SW 1271 (cell line): ENCODE measurements at regions not wholly inside any gene's neighbourhood (a gene's known extent, or its start where the extent isn't known, plus 50 kb on each side); places are given as distances from the start of the nearest gene placed in this dataset.
"Not testable (repeated sequence)": the region's sequence is repeated elsewhere in the genome, so short reads cannot be mapped to it uniquely, and the experiment has no call there.

ENCODE experiments used
- DNase-seq, 2 experiments: peaks; one replicate each; lab custom pipeline; 2025; lab: John Stamatoyannopoulos, UW

DNA sequence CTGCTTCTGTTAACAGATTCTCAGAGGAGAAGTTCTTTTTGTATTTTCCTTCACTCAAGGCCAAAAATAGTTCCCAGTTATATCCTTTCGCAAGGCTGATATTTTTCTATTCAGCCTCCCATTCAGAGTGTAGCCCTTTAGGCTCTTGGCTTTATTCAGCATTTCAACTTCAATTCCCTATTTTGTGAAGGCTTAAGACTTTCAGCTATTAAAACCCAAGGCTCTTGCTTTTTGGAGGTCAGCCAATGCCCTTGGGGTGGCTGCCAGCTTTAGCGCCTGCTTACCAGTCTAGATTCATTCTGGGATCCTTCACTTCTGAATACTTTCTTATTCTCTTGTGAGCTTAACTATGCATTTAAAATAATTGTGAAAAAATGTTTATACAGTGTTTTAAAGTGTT, 57.3 kb upstream of the ADGRA3 start:
- no peak for DNase-seq

DNA sequence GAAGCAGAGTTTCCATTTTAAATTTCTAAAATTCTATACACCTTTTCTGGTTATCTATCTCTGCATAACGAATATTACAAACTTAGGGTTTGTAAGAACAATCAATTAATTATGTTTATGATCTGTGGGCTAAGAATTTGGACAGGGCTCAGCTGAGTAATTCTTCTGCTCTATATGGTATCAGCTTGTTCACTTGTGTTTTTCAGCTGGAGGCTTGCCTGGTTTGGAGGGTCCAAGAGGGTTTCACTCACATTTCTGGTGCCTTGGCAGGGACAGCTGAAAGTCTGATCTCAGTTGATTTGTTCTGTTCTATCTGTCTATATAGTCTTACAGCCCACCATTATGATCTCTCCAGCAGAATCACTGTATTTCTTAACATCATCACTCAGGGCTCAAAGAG, 57.8 kb upstream of the ADGRA3 start:
- DNase-seq: no peak

DNA sequence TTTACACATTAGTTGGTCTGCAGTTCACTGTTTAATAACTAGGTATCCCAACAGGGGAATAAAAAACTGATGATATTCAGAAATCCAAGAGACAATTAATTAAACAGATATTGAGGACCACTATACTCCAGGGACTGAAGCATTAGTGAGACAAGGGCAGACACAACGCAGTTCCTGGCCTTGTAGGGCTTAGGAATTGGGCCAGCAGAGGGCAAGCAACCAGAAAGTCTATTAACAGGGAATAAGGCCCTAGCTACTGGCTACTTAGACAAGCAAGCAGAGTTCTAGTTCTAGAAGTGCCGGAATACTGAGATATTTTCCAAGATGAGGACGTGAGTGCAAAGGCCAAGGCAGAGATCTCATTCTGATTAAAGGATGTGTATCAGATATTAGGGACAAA, 58.6 kb upstream of the ADGRA3 start:
- DNase-seq: no peak

DNA sequence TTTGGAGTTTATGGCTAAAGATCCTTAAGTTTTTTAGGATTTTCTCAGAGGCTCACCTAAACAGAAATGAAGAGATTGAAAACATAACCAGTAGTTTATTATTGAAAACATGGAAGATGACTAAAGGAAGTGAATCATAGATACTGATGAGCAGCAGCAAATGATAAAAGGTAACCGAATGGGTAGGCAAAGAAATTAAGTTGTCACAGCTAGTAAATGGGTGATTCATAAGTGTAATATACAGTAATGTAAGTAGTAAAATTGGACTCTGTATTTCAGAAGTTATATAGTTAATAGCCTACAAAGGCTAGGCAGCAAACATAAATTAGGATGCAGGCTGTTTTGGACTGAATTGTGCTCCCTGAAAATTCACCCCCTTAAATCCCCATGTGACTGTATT, 59.0 kb upstream of the ADGRA3 start:
- DNase-seq: no peak

DNA sequence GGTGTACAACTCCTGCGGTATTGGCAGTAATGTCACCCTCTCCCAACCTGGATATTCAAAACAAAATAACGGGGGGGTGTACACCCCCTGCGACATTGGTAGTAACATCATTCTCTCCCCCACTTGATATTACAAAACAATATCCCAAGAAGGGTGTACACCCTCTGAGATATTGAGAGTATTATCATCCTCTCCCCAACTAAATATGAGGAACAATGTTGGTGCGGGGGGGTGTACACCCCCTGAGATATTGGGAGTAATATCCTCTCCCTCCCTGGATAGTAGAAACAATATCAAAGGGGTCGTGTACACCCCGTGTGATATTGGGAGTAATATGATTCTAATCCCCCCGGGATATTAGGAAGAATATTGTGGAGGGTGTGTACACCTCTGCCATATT, 71.4 kb upstream of the ADGRA3 start:
- no peak for DNase-seq

DNA sequence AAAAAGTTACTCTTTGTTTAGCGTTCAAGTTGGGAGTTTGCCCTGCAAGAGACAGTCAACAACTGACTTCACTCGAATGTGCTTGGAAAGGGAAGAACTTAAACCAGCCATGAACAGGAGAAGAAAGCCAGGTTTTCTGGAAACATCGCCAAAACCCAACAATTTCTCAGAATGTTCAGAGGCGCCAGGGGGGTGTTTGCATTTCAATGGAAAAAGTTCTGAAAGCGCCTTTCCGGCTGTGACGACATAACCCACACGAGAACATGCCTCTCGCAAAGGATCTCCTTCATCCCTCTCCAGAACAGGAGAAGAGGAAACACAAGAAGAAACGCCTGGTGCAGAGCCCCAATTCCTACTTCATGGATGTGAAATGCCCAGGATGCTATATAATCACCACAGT, 78.1 kb upstream of the ADGRA3 start:
- no peak for DNase-seq

DNA sequence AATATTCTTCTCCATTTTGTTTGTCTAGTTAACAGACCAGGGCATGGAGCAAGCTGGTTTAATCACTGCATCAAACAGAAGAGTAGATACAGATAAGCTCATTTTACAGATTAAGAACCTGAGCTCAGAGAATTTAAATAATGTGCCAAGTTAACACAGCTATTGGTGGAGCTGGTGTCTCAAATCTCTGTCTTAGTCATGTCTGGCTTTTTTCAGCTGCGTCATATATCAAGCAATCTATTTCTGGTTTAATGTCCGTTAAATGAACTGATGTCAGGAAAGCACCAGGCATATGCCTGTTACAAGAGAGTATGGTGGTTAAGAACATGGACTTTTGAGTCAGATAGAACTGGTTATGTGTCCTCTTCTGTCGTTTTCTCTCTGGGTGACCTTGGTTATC, 79.8 kb upstream of the ADGRA3 start:
- DNase-seq: no peak

DNA sequence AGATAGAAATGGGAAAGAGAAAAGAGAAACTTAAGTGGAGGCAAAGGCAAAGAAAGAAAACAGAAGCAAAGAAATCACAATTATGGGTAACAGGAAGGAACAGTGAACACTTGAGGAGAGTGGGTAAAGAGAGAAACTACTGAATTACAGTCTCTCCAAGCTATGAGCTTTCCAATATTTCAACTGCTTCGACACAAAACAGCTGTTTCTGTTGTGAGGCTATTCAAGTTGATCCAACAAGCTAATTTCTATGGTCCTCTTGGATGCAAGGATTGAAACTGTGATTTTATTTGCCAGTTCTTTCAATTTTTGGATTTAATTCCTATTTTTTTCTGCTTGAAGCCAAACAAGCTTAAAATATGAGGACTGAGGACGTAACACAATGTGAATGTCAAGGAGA, 80.5 kb upstream of the ADGRA3 start:
- DNase-seq: no peak

DNA sequence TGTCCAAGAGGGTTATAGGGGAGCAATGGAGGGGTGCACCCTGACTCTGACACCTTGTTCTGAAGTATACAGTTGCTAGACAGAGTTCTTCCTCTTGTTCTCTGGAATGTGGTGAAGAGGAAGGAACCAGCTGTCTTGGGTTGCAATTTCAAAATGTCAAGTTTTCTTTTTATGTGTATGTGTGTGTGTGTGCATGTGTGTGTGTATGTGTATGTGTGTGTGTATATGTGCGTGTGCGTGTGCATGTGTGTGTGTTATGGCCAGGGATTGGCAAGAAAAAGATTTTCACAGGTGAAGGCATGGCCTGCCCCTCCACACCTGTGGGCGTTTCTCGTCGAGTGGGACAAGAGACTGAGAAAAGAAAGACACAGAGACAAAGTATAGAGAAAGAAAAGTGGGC, 81.6 kb upstream of the ADGRA3 start:
- no peak for DNase-seq

DNA sequence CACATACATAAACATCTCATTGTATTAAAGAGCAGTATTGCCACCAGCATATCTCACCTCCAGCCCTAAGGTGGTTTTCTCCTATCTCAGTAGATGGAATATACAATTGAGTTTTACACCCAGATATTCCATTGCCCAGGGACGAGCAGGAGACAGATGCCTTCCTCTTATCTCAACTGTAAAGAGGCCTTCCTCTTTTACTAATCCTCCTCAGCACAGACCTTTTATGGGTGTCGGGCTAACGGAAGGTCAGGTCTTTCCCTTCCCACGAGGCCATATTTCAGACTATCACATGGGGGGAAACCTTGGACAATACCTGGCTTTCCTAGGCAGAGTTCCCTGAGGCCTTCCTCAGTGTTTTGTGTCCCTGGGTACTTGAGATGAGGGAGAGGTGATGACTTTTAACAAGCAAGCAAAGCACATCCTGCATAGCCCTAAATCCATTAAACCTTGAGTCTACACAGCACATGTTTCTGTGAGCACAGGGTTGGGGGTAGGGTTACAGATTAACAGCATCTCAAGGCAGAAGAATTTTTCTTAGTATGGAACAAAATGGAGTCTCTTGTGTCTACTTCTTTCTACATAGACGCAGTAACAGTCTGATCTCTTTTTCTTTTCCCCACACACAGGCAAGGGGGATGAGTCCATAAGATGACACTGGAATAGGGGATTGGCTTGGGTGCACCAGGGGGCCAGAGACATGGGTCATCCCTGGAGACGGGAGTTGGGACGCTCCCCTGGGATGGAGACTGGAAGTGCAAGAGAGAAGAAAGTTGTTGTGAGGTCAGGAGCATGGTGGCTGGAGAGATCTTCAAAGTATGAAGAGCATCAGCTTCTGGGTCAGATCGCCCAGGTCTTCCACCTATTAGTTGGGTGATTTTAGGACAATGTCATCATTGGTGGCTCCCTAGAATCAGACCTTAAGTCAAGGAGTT, 82.5 kb upstream of the ADGRA3 start:
- DNase-seq: not testable (repeated sequence)

DNA sequence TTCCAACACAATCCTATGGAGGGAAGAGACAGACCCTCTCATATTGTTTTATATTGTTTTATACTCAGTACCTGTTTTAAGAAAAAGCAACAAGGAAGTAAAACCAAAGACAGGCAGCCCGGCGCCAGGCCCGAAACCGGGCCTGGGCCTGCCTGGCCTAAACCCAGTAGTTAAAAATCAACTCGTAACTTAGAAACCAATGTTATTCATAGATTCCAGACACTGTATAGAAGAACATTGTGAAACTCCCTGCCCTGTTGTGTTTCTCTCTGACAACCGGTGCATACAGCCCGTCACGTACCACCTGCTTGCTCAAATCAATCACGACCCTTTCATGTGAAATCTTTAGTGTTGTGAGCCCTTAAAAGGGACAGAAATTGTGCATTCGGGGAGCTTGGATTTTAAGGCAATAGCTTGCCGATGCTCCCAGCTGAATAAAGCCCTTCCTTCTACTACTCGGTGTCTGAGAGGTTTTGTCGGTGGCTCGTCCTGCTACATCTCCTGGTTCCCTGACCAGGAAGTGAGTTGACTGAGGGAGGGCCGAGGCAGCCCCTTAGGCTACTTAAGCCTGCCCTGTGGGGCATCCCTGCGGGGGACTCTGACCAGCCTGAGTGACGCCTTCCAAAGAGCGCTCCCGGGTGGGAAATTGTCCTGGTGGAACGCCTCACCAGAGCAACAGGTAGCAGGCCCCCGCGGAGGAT, 83.5 kb upstream of the ADGRA3 start:
- not testable (repeated sequence) for DNase-seq

DNA sequence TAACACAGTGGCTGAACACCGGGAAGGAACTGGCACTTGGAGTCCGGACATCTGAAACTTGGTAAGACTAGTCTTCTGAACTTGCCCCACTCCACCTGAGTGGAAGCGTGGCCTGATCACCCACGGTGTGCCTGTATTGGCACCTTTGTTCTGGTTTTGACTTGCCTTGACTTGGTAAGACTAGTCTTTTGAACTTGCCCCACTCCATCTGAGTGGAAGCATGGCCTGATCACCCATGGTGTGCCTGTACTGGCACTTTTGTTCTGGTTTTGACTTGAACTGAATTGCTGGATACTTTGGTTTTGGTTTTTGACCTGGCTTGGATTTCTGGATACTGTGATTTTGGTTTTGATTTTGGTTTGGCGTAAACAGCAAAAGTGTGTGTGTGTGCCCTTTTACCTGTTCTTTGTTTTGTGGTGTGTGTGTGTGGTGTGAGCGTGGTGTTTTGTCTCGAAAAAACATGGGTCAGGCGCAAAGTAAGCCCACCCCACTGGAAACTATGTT, 84.1 kb upstream of the ADGRA3 start:
- DNase-seq: not testable (repeated sequence)

DNA sequence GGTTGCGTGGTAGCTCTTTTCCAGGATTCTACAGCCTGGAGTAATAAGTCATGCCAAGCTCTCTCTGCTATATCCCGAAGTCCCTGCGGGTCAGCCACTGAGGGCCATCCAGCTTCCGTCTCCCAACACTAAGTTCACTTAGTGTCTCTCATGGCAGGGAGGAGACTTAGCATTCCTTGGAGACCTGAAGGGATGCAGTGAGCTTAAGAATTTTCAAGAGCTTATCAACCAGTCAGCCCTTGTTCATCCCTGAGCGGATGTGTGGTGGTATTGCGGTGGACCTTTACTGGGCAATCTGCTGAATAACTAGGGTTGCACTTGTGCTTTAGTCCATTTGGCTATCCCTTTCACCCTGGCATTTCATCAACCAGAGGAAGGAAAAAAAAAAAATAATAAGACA, 85.8 kb upstream of the ADGRA3 start:
- DNase-seq: not testable (repeated sequence)

DNA sequence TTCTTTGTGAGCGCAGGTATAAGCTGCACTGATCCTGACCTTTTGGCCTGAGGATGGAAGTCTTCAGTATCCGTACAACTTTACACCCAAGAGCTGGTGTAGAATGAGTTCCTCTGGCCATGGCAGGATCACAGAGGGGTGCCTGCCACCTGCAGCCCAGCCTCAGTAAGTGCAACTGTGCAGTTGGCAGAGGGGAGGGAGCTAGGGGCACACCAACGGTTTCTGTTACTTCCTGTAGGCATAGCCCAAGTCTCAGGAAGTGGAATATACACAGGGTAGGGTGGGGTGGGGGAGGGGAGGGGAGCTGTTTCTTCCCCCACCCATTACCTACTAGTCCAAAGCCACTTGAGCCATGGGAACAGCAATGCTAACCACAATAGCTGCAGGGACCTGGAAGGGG, 85.4 kb upstream of the GBA3 start:
- peak in 1 of 2 experiments; percentile 29 for DNase-seq

DNA sequence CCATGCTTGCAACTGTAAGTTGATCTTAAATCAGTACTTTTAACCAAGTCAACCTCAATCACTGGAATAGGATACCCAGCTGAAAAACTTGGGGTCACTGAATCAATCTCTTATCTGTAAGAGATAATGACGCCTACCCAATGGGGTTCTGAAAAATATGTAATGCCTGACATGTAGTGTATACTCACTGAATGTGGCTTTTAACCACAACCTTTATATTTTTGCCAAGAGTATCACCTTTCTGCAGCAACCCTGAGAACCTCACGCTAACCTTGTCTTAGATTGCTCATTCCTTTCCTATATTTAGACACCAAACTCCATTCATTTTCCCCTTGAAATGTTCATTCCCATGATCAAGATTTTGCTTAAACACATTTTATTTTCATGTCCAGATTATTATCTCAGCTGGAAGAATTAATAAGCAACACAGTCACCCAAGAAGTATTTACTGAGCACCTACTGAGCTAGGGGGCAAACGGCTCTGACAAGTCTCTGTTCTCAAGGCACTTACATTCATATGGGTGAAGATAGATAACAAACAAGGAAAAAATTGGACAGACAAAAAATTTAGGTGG, 82.7 kb upstream of the GBA3 start:
- not testable (repeated sequence) for DNase-seq

DNA sequence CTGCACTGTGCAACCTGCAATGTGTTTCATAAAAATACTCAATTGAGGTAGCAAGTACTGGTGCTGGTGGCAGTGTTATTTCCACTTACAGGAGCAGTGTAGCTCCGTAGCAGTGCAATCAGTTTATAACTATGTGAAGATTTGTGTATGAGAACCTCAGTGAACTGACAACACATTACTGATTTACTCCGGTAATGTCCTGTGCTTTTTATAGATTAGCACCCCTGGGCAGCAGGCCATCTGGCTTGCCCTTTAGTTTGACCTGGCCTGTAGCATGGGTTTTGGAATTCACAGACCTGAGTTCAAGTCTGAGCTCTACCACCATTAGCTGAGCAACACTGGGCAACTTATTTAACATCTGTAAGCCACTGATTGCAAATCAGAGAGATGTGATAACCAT, 78.6 kb upstream of the GBA3 start:
- DNase-seq: no peak

DNA sequence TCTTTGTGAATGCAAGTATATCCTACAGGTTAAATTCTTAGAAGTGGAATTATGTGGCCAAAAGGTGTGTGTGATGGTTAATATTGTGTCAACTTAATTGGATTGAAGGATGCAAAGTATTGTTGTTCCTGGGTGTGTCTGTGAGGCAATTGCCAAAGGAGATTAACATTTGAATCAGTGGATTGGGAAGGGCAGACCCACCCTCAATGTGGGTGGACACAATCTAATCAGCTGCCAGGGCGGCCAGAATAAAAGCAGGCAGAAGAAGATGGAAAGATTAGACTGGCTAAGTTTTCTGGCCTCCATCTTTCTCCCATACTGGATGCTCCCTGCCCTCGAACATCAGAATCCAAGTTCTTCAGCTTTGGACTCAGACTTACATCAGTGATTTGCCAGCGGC, 76.2 kb upstream of the GBA3 start:
- no peak for DNase-seq

DNA sequence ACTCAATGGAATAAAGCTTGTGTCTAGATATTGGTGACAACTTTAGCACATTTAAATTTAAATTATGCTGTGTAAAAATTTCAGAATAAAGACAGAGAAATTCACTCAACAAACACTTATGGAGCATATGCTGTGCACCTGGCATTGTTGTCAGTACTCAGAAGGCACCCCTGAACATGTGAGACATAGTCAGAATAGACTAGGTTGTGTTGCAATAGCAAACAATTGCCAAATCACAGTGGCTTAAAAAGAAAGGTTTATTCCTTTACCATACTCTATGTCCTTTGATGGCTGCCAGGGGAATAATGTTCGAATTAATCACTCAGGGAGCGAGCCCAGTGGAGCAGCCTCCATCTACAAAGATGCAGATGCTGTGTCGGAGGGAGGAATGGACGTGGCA, 72.6 kb upstream of the GBA3 start:
- DNase-seq: not testable (repeated sequence)

DNA sequence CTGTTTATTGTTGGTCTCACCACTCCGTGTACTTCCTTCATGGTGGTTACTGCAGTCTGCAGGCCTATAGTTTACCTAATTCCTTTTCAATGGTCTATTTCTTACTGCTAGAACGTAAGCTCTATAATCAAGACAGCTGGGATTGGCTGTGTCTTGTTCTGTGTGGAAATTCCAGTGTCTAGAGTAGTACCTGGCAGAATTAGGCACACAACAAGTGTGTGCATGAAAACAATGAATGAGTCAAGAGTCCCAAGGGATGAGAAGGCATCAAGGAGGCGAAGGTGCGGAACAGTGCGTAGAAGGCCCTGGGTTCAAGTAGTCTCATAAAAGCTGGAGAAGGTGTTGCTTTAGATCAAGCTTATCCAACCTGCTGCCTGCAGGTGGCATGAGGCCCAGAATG, 70.8 kb upstream of the GBA3 start:
- DNase-seq: not testable (repeated sequence)

DNA sequence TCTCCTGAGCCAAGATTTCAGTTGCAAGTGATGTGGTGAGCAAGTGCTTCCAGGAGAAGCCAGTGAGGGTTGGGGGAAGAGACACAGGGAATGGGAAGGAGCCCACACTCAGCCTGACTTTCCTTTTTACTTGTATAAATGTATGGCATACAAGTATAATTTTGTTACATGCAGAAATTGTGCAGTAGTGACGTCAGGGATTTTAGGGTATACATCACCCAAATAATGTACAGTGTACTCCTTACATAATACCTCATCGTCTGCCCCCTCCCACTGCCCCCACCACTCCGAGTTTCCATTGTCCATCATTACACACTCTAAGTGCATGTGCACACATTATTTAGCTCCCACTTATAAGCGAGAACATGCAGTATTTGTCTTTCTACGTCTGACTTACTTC, 68.7 kb upstream of the GBA3 start:
- DNase-seq: not testable (repeated sequence)

DNA sequence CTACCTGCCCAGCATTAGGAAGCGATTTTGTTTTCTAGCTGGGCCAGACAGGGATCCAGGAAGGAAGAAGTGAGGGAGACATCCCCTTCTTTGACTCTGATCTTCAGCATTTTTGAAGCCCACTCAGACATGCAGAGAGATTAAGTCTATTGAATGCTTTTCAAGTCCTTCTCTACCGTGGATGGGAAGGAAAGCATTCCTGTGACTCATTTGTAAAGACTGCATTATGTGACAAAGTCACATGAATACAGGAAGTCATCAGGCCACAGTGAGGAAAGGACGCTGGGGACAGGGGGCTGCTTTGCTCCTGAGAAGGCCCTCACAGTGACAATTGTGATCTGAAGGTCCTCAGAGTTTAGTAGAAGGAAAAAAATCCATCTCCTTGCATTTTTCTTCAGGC, 67.4 kb upstream of the GBA3 start:
- peak in 1 of 2 experiments; percentile 39 for DNase-seq

DNA sequence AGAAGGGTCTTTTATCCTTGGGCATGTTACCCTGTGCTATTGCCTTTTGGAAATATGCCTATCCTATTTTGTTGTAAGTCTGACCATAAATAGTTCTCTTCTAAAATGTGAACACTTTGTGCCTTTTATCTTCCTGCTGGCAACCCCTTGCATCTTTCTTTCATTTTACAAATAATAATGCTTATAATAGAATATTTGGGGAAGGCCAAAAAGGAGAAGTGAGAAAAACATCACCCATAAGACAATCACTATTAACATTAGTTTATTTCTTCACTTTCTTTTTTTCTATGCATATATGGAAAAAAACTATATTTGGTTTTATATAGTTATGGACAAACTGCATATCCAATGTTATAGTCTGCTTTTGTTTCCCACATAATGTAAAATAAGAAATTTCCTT, 64.9 kb upstream of the GBA3 start:
- not testable (repeated sequence) for DNase-seq
